Stimulated activated CD4-positive, alpha-beta T cell treated with anti-CD3 and anti-CD28 coated beads, Interleukin-15, amount 100 ng/mL, for 48 hours (primary cell): ENCODE measurements at regions not wholly inside any gene's neighbourhood (a gene's known extent, or its start where the extent isn't known, plus 50 kb on each side); places are given as distances from the start of the nearest gene placed in this dataset.
"Not testable (repeated sequence)": the region's sequence is repeated elsewhere in the genome, so short reads cannot be mapped to it uniquely, and the experiment has no call there.

ENCODE experiments used
- DNase-seq, 2 donors: peaks; one replicate each; pipeline ENCODE4 v3.0.0-alpha.2; 2020; ENCODE audit warnings: low read depth in 2 of 2

GRCh38 chr6:120805276-120805675 lies 529.0 kb downstream of the TBC1D32 start:
- no peak for DNase-seq

DNA sequence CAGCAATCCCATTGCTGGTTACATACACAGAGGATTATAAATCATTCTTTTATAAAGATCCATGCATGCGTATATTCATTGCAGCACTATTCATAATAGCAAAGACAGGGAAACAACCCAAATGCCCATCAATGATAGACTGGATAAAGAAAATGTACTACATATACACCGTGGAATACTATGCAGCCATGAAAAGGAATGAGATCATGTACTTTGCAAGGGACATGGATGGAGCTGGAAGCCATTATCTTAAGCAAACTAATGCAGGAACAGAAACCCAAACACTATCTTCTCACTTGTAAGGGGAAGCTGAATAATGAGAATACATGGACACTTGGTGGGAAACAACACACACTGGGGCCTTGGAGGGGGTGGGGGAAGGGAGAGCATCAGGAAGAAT lies 529.7 kb downstream of the TBC1D32 start:
- no peak for DNase-seq

GRCh38 chr6:120786682-120787081 lies 547.6 kb downstream of the TBC1D32 start:
- DNase-seq: no peak

DNA sequence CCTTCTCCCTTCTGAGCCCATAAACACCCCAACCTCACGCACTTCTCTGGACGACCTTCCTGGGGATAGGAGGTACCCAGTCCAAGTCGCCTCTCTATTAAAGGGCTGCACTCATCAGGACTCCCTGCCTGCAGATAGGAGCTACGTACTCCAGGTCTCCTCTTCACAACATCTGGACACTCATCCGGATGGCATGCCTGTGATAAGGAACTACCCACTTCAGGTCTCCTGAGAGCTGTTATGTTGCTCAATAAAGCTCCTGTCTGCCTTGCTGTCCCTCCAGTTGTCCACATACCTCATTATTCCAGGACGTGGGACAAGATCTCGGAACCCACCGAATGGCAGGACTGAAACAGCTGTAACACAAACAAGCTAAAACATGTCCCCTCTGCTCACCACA lies 548.0 kb downstream of the TBC1D32 start:
- DNase-seq: no peak

DNA sequence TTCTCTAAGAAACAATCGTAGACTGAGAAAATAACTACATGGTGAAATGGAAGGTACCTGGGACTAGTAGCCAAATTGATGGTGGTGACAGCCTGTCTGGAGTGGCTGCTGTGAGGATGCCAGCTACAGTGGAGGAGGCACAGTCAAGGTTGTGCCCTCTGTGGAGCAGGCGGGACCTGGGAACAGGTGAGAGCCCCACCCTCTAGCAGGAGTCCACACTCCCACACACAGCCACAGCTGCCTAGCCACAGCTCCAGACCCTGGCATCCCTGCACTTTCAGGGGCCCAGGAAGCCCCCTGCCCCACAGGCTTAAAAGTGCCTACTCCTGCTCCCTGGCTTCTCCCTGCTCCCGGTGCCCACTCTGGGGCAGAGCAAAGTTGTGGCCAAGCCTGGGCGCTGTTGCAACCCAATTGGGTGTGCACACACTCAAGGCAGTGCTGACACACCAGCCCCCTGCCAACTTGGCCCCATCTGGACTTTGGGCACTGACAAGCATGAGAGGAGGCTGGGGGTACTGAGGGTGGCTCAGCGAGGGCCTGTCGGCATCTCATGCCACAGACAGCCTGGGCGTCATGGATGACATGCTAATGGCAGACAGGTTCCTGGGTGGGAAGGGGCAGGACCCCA lies 548.7 kb downstream of the TBC1D32 start:
- no peak for DNase-seq

- DNase-seq: no peak
Measured at GRCh38 chr6:120779441-120779840, 554.8 kb downstream of the TBC1D32 start.

- DNase-seq: no peak
Measured at GRCh38 chr6:120775698-120776097, 558.6 kb downstream of the TBC1D32 start.

- DNase-seq: no peak
Measured at GRCh38 chr6:120774275-120774674, 560.0 kb downstream of the TBC1D32 start.

DNA sequence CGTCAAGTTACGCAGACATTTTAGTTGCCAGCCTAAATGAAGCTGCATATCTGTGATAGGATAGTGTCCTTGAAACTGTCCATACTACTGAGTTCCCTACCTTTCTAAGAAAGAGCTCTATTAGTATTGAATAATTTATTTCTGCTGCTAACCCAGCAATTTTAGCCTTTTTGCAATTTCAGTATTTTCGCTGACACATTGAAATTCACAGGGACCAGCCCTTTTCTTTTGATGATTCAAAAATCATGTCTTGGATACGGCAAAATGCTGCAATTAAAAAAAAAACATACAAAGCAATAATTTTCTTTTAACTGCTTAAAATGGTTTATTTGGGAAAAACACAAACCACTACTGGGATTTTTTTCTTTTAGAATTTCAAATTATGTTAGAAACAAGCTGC lies 563.3 kb downstream of the TBC1D32 start:
- no peak for DNase-seq

DNA sequence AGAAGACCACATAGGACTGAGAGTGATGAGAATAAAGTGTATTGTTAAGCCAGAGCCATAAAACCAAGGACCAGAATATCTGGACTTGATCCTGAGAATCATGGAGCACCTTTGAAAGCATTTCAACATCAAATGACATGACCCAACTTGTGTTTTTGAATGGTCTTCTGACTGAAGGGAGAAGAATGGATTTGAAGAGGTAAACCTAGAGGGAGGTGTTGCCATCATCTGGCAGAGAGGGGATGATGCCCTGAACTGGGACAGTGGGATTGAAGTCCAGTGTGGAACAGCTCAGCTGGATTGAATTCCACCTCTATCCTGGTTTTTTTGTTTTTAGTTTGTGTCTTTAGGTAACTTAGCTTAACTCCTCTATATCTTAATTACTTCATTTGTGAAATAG lies 570.0 kb downstream of the TBC1D32 start:
- no peak for DNase-seq

- no peak for DNase-seq
Measured at GRCh38 chr6:120759570-120759969, 574.7 kb downstream of the TBC1D32 start.

GRCh38 chr6:120748574-120748973 lies 585.7 kb downstream of the TBC1D32 start:
- DNase-seq: not testable (repeated sequence)

GRCh38 chr6:120736740-120737139 lies 597.5 kb downstream of the TBC1D32 start:
- DNase-seq: no peak

- no peak for DNase-seq
Measured at GRCh38 chr6:120735641-120736040, 598.6 kb downstream of the TBC1D32 start.

- DNase-seq: no peak
Measured at GRCh38 chr6:120711255-120711654, 623.0 kb downstream of the TBC1D32 start.

- no peak for DNase-seq
Measured at GRCh38 chr6:120700001-120700400, 634.3 kb downstream of the TBC1D32 start.

GRCh38 chr6:120686492-120686891 lies 647.8 kb downstream of the TBC1D32 start:
- no peak for DNase-seq

GRCh38 chr6:120682145-120682544 lies 652.1 kb downstream of the TBC1D32 start:
- no peak for DNase-seq

DNA sequence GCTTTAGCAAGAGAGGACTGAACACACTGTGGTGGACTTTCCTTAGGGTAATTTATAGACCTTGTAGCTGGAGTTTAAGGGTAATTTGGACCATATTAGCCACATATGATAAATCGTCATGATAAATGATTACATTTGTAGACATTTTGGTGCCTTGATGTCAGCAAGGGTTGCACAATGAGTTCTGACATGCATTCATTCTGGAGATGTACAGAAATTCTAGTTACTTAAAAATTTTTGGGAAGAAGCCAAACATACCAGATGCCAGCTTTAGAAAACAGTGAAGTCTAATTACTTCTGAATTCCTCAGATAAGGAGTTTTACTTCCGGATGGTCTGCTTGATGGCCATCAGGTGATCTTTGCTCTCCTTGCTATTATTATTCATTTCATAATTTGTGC lies 653.1 kb downstream of the TBC1D32 start:
- no peak for DNase-seq

DNA sequence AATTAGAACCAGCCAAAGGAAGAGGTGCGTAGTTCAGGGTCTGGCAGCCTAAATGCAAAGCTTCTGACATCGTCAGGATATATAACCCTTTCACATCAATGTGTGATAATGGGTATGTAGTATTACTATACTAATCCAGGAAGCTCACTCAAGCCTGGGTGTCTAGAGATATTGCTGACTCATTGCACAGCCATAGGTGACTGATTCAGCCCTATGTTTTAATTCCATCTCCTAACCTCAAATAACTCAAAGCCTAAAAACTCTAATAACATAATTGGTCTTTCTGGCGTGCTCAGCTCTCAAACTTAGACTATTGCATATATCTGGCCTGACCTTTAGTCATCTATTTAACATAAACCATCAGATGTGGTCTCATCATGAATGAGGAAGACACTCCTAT lies 658.4 kb downstream of the TBC1D32 start:
- DNase-seq: no peak

DNA sequence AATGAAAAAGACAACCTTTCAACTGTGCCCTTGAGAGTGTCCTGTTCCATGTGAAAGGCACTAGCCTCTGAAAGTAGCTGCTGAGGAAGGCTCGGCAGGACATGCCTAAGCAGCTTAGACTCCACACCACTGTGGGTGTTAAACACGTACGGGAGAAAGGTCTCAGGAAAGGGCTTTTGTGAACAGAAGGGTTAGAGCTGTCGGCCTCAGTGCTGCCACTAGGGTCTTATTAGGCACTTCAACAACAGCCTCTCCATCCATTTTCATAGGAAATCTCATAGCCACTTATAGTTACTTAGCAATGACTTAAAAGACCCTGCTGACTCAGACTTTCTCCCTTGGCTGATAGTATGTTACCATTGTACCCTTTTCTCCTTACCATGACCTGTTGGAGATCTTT lies 662.8 kb downstream of the TBC1D32 start:
- DNase-seq: no peak

DNA sequence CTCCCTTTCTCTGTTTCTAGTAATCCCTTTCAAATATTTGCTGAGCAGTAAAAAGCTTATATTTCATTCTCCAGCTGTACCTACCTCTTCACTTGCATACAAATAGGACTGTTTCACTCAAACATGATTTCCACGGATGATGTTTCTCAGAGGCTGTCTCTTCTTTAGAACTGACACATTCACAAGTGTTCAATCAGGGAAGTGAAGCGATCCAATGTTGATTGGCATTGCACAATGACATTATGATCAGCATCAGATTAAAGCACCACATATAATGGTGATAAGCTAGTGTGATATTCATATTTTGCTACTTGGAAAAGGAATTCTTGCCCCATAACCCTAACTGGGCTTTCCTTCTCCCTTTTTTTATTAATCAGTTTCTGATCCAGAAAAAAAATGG lies 681.8 kb downstream of the TBC1D32 start:
- no peak for DNase-seq

DNA sequence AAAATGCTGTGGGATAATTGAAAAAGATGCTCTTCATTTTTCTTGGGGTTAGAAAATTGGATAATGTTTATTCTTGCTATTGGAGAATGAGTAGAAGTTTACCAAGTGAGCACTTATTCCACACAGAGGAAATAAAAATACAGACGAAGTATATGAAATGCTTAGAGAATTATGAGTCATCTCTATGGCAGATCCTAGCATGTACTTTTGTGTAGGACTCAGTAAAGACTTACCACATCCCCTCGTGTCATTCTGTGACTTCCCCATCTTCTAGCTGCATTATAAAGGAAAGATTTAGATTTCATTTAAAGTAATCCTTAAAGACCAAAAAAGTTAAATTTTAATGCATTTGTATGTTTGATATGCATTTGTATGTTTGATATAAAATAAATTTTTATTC lies 685.6 kb downstream of the TBC1D32 start:
- DNase-seq: no peak

DNA sequence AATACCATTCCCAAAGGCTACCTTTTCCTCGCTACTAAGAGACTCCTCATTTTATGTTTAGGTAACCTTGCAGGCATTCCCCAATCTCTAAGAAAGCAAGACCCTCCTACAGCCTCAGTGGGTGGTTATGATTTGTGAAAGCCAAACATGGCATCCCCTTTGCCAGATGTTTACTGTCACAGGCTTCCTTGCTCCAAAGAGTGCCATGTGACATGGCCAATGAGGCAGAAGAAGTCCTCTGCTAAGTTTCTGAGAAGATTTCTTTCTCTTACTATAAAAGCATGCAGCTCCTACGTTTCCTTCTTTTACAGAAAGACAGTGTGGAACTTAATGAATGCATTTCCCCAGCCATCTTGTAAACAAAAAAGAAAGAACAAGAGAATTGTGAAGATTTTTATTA lies 688.2 kb downstream of the TBC1D32 start:
- no peak for DNase-seq
